ENCODE measurements at regions not wholly inside any gene's neighbourhood (a gene's known extent, or its start where the extent isn't known, plus 50 kb on each side); places are given as distances from the start of the nearest gene placed in this dataset.

- in situ Hi-C loops (cut with MboI; ENCODE audit: low sequenced_read_pairs, unreplicated experiment), result no loop called here
- no peak for DNase-seq (ENCODE audit: low spot score)
- no peak for TF ChIP-seq CTCF (IDR thresholded peaks at IDR 0.05; ENCODE audit: borderline replicate concordance, control extremely low read depth, extremely low read depth, insufficient read depth, missing control alignments)
Observed at GRCh38 chr4:17370818-17371217, 141.1 kb downstream of the QDPR start.

GRCh38 chr4:17368408-17368807, 143.5 kb downstream of the QDPR start:
- no peak for TF ChIP-seq CTCF (IDR thresholded peaks at IDR 0.05; ENCODE audit: borderline replicate concordance, control extremely low read depth, extremely low read depth, insufficient read depth, missing control alignments)
- in situ Hi-C loops (cut with MboI; ENCODE audit: low sequenced_read_pairs, unreplicated experiment), result no loop called here
- DNase-seq (ENCODE audit: low spot score), result no peak

- no peak for DNase-seq (ENCODE audit: low spot score)
- in situ Hi-C loops (cut with MboI; ENCODE audit: low sequenced_read_pairs, unreplicated experiment), result no loop called here
- TF ChIP-seq CTCF (IDR thresholded peaks at IDR 0.05; ENCODE audit: borderline replicate concordance, control extremely low read depth, extremely low read depth, insufficient read depth, missing control alignments), result no peak
Observed at GRCh38 chr4:17367201-17367600, 144.7 kb downstream of the QDPR start.

GRCh38 chr4:17366496-17366895, 145.4 kb downstream of the QDPR start:
- TF ChIP-seq CTCF (IDR thresholded peaks at IDR 0.05; ENCODE audit: borderline replicate concordance, control extremely low read depth, extremely low read depth, insufficient read depth, missing control alignments), result no peak
- in situ Hi-C loops (cut with MboI; ENCODE audit: low sequenced_read_pairs, unreplicated experiment), result no loop called here
- no peak for DNase-seq (ENCODE audit: low spot score)

- no peak for TF ChIP-seq CTCF (IDR thresholded peaks at IDR 0.05; ENCODE audit: borderline replicate concordance, control extremely low read depth, extremely low read depth, insufficient read depth, missing control alignments)
- DNase-seq (ENCODE audit: low spot score), result no peak
- in situ Hi-C loops (cut with MboI; ENCODE audit: low sequenced_read_pairs, unreplicated experiment), result no loop called here
Observed at GRCh38 chr4:17362430-17362829, 149.5 kb downstream of the QDPR start.

- DNase-seq (ENCODE audit: low spot score), result no peak
- in situ Hi-C loops (cut with MboI; ENCODE audit: low sequenced_read_pairs, unreplicated experiment), result loop anchor here (10.0 kb wide), 1 partner anchor 87 kb away; no protein-coding TSS in a partner anchor
- no peak for TF ChIP-seq CTCF (IDR thresholded peaks at IDR 0.05; ENCODE audit: borderline replicate concordance, control extremely low read depth, extremely low read depth, insufficient read depth, missing control alignments)
Observed at GRCh38 chr4:17358241-17358640, 153.6 kb downstream of the QDPR start.

- in situ Hi-C loops (cut with MboI; ENCODE audit: low sequenced_read_pairs, unreplicated experiment), result loop anchor here (10.0 kb wide), 1 partner anchor 88 kb away; no protein-coding TSS in a partner anchor
Observed at GRCh38 chr4:17356926-17357325, 155.0 kb downstream of the QDPR start.

More at GRCh38 chr4:17356926-17357325, 155.0 kb downstream of the QDPR start:
- no peak for TF ChIP-seq CTCF (IDR thresholded peaks at IDR 0.05; ENCODE audit: borderline replicate concordance, control extremely low read depth, extremely low read depth, insufficient read depth, missing control alignments)
- no peak for DNase-seq (ENCODE audit: low spot score)
